HG02759 (cell line): ENCODE measurements at regions not wholly inside any gene's neighbourhood (a gene's known extent, or its start where the extent isn't known, plus 50 kb on each side); places are given as distances from the start of the nearest gene placed in this dataset.

Experiments used
- ATAC-seq: cut with Tn5 transposase; IDR thresholded peaks from one replicate; pipeline ENCODE4 v1.9.1; 2021; ENCODE audit warnings: mild to moderate bottlenecking, moderate library complexity; ENCODE audit not compliant: unreplicated experiment

GRCh38 chr10:14396411-14397048 is 65.8 kb upstream of the FRMD4A start:
- ATAC-seq, result no peak

- ATAC-seq, result no peak
Observed at GRCh38 chr10:14394179-14394578, 63.5 kb upstream of the FRMD4A start.

GRCh38 chr10:14391342-14391741 is 60.6 kb upstream of the FRMD4A start:
- ATAC-seq, result no peak

- ATAC-seq, result peak; percentile 97
Observed at GRCh38 chr10:14389981-14390590, 59.4 kb upstream of the FRMD4A start.

GRCh38 chr10:14385596-14386593 is 55.2 kb upstream of the FRMD4A start:
- no peak for ATAC-seq

GRCh38 chr10:14384915-14385314 is 54.2 kb upstream of the FRMD4A start:
- ATAC-seq, result no peak

- no peak for ATAC-seq
Observed at GRCh38 chr10:14384116-14384730, 53.5 kb upstream of the FRMD4A start.

GRCh38 chr10:14383266-14383665 is 52.5 kb upstream of the FRMD4A start:
- no peak for ATAC-seq

- ATAC-seq, result no peak
Observed at GRCh38 chr10:14382531-14382930, 51.8 kb upstream of the FRMD4A start.

- ATAC-seq, result peak; percentile 85
Observed at GRCh38 chr10:14382022-14382421, 51.3 kb upstream of the FRMD4A start.

GRCh38 chr10:14381475-14381874 is 50.8 kb upstream of the FRMD4A start:
- ATAC-seq, result no peak

GRCh38 chr10:14380746-14381145 is 50.0 kb upstream of the FRMD4A start:
- no peak for ATAC-seq
